Activated effector memory CD4-positive, alpha-beta T cell treated with anti-CD3 and anti-CD28 coated beads, Interleukin-2, amount 50 U/mL, for 16 hours (primary cell): ENCODE measurements at regions not wholly inside any gene's neighbourhood (a gene's known extent, or its start where the extent isn't known, plus 50 kb on each side); places are given as distances from the start of the nearest gene placed in this dataset.
A peak's percentile ranks its signal among the peaks of the same experiment; 100 is the strongest.
"Not testable (repeated sequence)": the region's sequence is repeated elsewhere in the genome, so short reads cannot be mapped to it uniquely, and the experiment has no call there.

Experiments used
- DNase-seq: peaks from one replicate; pipeline ENCODE4 v3.0.0-alpha.2; 2020

GRCh38 chr13:73321043-73321442 is 262.2 kb downstream of the KLF5 start:
- DNase-seq: no peak

GRCh38 chr13:73317140-73317539 is 258.3 kb downstream of the KLF5 start:
- no peak for DNase-seq

- DNase-seq: no peak
These were observed 251.6 kb downstream of the KLF5 start for GRCh38 chr13:73310366-73310765.

GRCh38 chr13:73307481-73307880 is 248.7 kb downstream of the KLF5 start:
- DNase-seq: no peak

- DNase-seq: no peak
These were observed 247.9 kb downstream of the KLF5 start for GRCh38 chr13:73306688-73307087.

GRCh38 chr13:73304442-73304841 is 245.6 kb downstream of the KLF5 start:
- DNase-seq: no peak

- DNase-seq: peak; percentile 74
These were observed 245.0 kb downstream of the KLF5 start for GRCh38 chr13:73303851-73304250.

GRCh38 chr13:73301622-73302021 is 242.8 kb downstream of the KLF5 start:
- DNase-seq: not testable (repeated sequence)

- no peak for DNase-seq
These were observed 242.1 kb downstream of the KLF5 start for GRCh38 chr13:73300718-73301425.

GRCh38 chr13:73299787-73300186 is 241.0 kb downstream of the KLF5 start:
- DNase-seq: no peak

- DNase-seq: no peak
These were observed 235.2 kb downstream of the KLF5 start for GRCh38 chr13:73293913-73294523.

GRCh38 chr13:73292127-73292526 is 233.3 kb downstream of the KLF5 start:
- no peak for DNase-seq

GRCh38 chr13:73290844-73291243 is 232.0 kb downstream of the KLF5 start:
- DNase-seq: no peak

GRCh38 chr13:73288596-73288995 is 229.8 kb downstream of the KLF5 start:
- no peak for DNase-seq

GRCh38 chr13:73287831-73288230 is 229.0 kb downstream of the KLF5 start:
- no peak for DNase-seq

- DNase-seq: no peak
These were observed 228.3 kb downstream of the KLF5 start for GRCh38 chr13:73286942-73287620.

GRCh38 chr13:73286177-73286576 is 227.4 kb downstream of the KLF5 start:
- DNase-seq: no peak

- DNase-seq: no peak
These were observed 225.5 kb downstream of the KLF5 start for GRCh38 chr13:73284081-73284874.

GRCh38 chr13:73283636-73284035 is 224.8 kb downstream of the KLF5 start:
- no peak for DNase-seq

GRCh38 chr13:73281746-73282145 is 222.9 kb downstream of the KLF5 start:
- no peak for DNase-seq

- no peak for DNase-seq
These were observed 219.4 kb downstream of the KLF5 start for GRCh38 chr13:73278186-73278585.

- DNase-seq: no peak
These were observed 216.4 kb downstream of the KLF5 start for GRCh38 chr13:73275163-73275562.

GRCh38 chr13:73274147-73274546 is 215.3 kb downstream of the KLF5 start:
- DNase-seq: no peak
